Esophagus mucosa (tissue), 1 donor: ENCODE measurements at regions not wholly inside any gene's neighbourhood (a gene's known extent, or its start where the extent isn't known, plus 50 kb on each side); places are given as distances from the start of the nearest gene placed in this dataset.
"Not testable (repeated sequence)": the region's sequence is repeated elsewhere in the genome, so short reads cannot be mapped to it uniquely, and the experiment has no call there.

Experiments used
- ATAC-seq: fragments of 200-7000 bp; cut with Tn5 transposase; one replicate; pipeline ENCODE4 v1.9.1; 2020
- donor health status: DM: yes; HTN: yes; CAD: no.

DNA sequence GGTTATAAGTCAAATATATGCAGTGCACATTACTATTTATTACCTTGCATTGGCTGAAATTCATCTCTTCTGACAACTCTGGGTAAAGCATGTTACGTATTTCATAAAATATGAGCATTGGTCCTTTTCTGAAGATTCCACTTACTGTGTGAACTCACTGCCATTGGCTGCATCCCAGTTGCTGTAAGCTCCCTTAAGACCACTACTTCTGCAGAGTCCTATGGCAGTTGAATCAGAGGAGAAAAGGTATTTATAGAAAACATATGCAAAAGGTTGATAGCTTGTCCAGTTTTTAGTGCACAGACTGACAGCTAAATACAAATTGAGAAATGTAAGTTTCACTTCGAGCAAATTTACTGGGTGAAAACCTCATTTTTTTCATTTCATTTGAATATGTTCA is 394.6 kb upstream of the ARRDC3 start:
- no peak for ATAC-seq

DNA sequence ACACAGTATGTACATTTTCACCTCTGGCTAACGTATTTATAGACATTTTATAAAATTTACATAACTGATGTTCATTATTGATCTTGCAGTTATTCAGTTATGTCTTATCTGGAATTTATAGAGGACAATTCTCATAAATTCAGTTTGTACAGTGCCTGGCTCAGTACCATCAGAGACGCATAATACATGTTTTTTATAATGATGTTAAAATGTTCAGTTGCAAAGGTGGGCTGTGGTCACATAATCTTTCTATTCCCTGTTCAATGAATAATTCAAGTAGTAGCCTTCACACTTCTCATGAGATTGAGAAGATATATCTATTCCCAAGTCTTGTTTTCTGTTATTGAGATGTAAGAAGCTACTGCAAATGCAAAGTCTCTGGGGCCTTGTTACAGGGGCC is 393.1 kb upstream of the ARRDC3 start:
- no peak for ATAC-seq

DNA sequence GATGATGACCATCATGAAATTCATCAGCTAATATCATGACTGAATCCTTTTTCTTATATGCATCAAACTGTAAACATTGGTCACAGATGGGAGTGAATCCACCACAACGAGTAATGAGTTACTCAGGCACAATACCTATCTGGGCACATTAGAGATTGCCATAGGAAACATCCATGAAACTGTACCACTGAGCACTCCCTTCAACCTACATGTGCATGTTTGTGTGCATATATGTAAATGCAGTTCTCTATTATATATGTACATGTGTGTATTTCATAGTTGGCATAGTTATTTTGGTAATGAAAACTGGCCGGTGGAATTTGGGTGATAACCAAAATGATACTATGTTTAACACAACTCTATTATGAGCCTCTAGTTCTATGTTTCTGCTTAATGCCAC is 387.3 kb upstream of the ARRDC3 start:
- no peak for ATAC-seq

DNA sequence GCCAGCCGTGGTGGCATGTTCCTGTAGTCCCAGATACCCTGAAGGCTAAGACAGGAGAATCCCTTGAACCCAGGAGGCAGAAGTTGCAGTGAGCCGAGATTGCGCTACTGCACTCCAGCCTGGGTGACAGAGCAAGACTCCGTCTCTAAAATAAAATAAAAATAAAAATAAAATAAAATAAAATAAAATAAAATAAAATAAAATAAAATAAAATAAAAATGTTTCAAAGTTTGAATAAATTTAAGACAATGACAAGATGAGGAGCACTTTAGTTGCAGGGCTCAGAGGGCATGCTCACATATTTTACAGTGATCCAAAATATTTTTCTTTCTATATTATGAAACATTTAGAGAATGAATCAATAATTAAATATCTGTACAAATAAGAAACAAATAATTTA is 374.3 kb upstream of the ARRDC3 start:
- ATAC-seq, result not testable (repeated sequence)

DNA sequence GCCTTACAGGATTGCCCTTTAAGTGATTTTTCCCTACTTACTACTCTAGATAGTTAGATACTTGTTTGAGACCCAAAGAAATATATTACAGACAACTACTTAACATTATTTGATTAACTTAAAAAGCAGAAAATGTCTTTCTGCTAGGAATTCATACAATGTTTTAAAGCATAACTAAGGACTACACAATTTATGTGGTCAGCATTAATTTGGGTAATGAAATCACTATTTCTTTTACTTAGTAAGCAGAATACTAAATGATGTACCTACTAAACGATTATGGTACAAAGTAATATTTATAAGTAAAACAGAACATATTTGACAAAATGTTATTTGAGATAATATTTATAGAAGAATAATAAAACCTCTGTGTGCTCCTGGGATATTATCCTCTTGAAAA is 371.9 kb upstream of the ARRDC3 start:
- no peak for ATAC-seq

DNA sequence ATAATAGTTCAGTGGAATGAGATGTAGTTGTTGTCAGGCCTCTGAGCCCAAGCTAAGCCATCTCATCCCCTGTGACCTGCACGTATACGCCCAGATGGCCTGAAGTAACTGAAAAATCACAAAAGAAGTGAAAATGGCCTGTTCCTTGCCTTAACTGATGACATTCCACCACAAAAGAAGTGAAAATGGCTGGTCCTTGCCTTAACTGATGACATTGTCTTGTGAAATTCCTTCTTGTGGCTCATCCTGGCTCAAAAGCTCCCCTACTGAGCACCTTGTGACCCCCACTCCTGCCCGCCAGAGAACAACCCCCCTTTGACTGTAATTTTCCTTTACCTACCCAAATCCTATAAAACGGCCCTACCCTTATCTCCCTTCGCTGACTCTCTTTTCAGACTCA is 361.4 kb upstream of the ARRDC3 start:
- ATAC-seq, result not testable (repeated sequence)

DNA sequence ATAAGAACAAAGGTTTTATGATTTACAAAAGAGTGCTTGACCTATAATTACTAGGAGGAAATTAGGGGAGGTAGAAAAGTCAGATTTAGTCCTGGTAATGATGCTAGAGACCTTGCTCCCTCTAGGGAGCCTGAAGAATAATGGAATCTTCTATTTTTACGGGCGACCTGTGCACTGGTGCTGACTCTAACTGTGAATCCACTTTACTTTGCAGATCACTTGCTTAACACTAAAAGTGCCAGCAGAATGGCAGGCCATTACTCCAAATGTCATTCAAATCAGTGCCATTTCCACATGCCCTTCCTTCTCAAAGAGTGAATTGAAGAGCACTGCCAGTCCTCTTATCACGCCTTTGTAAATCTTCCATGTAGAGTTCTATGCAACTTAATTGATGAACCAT is 359.4 kb upstream of the ARRDC3 start:
- no peak for ATAC-seq

DNA sequence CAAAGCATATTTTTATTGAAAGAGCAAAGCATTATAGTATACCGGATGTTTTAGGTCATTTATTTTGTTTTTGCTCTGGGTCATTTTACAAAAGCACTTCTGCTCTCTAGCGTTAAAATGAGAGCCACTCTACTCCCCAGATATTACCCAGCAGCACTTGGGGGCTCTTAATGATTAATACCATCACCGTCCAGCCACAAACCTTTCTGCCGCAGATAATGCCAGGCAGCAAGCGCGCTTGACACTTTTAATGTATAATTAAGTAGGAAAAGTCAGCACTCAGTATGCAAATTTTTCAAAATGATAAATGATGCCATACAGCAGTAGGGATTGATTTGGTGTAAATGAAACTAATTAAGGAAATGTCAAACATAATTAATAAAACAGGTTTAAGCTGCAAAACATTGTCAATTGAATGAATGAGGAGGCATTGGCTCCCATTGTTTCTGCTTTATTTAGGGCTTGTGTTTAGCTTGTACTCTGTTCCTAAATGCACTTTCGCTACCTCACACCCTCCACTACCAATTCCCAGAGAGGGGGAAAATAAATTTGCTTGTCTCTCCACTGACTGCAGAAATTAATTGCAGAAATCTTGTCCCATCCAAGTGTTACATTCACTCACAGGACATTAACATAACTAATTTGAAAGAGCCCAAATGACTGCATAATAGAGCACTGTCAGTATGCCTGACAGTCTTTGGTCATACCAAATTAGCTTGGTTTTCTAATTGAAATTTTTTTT is 358.8 kb upstream of the ARRDC3 start:
- no peak for ATAC-seq

DNA sequence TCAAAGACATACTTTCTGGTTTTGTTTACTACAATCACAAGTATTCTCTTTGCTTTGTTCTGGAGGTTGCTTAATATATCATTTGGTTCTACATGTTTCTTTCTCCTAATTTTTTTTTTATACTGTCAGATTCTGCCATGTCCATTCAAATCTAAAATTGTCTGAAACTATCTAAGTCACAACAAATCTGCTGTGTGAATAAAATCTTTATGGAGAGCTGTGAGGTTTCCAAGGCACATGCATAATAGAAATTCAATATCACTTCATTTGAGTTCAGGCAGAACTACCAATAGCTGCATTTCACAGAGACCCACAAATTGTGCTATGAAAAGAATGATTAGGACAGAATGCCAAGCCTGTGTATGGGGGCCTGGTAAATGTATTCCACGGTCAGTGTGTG is 346.9 kb upstream of the ARRDC3 start:
- no peak for ATAC-seq

DNA sequence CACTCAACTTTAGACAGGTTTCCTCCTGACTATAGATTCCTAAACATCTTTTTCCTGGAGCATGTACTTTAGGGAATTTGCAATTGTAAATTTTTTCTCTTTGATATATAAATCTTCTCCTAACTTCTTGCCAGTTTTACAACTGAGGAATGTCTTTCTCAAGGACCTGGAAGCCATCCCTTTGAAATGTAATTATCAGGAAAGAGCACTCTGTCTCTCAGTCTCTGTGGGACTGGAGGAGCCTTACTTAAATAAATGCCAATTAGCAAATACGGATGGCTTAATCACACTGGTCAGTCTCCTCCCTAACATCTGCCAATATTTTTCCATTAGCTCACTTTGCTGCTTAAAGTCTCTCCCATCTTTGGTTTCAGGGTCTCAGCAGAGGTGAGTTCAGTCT is 344.3 kb upstream of the ARRDC3 start:
- ATAC-seq, result no peak

DNA sequence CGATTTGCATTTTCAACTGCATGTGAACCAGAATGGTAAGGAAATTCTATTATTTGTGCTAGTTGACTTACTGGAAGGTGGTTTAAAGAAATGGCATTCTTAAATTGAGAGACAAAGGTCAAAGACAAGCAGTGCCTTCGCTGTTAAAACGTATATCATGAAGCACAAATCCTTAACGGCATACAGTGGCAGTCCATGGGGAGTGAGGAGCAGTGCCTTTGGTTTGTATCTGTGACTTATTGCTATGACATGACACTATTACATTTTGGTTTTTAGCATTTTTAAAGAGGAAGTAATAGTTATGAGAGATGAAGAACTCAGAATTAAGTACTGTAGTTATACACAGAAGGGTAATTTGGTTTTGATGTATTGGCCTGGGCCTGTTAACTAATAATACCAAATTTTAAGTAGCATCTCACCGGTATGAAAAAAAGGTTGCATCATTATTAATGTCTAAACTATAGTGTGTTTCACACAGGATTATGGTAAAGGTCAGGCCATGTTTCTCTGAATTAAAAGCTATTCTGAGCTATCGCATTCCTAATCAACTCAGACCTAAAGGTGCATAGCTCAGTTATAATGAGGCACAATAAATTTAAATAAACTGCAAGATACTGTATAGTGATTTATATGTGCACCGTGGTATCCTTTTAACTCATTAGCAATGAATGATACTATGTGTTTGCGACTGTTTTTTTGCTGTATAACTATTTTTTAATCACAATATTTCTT is 339.8 kb upstream of the ARRDC3 start:
- ATAC-seq, result no peak

DNA sequence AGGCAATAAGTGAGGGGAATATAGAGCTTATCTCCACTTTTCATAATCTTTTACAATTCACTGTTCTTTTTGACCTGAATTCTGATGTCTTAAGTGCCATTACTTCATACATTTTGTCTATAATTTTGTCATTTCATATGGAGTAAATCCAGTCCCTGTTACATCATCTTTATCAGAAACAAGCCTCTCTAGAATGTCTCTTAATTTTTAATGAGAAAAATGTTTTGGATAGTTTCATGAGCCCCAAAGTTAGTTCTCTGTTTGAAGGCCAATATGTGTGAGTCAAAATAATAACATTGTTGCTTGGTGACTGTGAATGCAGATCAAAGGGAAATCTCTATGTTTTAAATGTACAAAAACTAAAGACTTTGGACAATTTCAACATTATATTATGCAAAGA is 329.6 kb upstream of the ARRDC3 start:
- no peak for ATAC-seq

DNA sequence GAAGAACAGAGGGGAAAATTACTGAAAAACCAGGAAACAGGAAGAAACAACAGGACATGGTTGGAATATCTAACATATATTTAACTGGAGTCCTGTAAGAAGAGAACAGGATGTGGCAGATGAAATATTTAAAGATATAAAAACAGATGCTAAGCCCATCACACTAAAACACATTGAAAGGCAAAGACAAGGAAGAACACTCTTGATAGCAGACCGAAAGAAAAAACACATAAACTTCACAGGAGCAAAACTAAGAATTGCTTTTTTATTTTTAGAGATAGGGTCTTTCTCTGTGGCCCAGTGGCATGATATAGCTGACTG is 324.4 kb upstream of the ARRDC3 start:
- ATAC-seq, result no peak

DNA sequence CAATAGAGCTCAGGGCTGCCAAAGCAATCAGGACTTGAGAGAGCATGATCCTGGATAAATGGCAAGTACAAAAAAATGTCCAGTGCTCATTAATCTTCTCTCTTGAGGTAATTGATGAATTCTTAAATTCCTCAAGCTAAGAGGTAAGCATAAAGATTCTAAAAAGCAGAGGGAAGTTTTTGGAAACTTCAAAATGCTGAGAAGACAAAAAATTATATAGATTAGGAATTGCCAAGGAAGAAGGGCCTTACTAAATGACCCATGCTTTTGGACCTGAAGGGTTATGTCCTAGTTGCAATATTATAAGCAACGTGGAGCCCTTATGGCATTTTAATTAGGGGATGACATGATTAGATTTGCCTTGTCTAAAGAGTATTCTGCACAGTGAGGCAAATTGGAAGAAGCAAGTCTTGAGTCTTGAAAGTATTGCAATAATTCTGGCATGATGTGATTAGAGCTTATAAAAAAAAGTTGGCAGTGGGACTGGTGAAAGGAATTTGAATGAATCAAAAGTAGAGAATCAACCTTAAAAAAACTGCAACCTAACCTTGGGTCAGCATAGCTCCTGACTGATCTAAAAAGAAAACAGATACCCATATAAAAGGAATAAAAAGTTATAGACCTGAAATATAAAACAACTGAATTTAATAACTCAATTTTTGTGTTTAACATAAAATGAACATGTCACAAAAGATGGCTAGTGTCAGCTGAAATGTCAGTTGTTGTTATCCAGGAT is 323.8 kb upstream of the ARRDC3 start:
- ATAC-seq, result no peak

DNA sequence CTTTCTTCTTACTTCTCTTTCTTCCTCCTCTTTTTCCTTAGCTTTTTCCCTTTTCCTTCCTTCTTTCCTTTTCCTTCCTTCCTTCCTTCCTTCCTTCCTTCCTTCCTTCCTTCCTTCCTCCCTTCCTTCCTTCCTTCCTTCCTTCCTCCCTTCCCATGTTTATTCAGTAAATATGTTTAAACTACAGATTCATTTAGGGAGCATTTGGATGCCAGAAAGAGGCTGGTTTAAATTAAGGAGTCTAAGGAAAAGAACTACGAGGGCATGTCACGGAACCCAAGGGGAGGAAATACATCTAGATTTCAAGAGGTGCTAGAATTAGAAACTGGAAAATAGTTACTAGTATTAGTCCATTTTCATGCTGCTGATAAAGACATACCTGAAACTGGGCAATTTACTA is 320.0 kb upstream of the ARRDC3 start:
- ATAC-seq, result no peak

DNA sequence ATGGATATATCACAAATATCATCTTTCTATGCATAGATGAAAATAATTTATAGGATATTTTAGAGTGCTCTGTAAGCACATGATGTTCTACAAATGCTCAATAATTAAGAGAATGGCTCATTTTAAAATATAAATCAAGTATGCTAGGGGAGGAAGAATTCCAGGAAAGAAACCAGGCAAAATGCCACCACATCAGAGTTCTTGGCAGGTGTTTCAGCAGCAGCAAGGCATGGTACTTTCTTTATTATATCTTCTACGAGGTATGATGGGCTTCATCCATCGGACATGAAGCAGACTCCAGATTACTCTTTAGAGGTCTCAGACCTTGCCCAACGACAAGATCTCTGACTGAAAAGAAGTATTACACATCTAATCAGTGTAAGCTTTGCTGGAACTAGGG is 316.3 kb upstream of the ARRDC3 start:
- ATAC-seq, result no peak

DNA sequence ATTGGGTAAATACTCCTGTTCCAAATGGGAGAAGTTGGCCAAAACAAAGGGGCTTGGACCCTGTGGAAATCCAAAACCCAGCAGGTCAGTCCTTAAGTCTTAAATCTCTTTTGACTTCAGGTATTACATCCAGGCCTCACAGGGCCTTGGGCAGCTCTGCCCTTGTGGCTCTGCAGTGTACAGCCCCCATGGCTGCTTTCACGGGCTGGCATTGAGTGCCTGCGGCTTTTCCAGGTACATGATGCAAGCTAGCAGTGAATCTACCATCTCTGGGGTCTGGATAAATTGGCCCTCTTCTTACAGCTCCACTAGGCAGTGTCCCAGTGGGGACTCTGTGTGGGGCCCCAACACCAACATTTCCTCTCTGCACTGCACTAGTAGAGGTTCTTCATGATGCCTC is 308.5 kb upstream of the ARRDC3 start:
- ATAC-seq, result no peak

DNA sequence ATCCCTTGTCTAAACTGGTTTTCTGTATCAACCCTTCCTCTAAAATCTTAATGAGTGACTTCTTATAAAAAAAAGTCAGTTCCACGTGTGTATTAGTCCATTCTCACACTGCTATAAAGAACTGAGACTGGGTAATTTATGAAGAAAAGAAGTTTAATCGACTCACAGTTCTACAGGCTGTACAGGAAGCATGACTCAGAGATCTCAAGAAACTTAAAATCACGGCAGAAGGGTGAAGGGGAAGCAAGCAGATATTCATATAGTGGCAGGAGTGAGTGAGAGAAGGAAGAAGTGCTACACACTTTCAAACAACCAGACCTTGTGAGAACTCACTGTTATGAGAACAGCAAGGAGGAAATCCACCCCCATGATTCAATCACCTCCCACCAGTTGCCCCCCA is 307.8 kb upstream of the ARRDC3 start:
- no peak for ATAC-seq

DNA sequence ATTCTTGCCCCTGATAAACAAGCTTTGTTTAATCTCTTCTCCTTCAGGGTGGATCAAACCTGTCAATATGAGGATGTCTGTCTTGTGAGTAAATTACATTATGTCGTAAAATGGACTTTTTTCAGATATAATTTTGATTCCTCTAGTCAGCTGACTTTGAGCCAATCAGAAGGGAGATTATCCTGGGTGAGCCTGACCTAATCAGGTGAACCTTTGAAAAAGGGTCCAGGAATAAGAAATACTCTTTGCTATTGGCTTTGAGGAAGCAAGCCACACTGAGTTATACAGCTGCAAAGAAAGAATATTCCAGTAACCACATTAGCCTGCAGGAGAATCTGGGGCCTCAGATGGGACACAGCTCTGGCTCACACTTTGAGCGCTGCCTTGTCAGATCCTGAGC is 304.3 kb upstream of the ARRDC3 start:
- no peak for ATAC-seq

DNA sequence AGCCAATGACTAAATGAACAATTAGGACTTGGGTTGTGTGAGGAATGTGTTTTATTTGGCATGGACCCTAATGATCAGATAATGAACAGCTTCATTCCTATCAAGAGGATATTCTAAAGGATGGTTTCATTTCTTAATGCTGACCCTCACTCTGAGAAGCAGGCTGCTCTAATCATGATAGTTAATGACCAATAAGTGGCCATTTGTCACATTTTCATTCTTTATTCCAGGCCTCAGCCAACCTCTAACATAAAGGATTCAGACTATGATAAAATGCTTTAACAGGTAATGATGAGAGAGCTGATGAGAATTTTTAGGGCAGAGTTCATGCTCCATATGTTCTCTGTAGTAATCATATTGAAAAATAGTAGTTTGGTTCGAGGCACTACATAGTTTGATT is 301.5 kb upstream of the ARRDC3 start:
- no peak for ATAC-seq

DNA sequence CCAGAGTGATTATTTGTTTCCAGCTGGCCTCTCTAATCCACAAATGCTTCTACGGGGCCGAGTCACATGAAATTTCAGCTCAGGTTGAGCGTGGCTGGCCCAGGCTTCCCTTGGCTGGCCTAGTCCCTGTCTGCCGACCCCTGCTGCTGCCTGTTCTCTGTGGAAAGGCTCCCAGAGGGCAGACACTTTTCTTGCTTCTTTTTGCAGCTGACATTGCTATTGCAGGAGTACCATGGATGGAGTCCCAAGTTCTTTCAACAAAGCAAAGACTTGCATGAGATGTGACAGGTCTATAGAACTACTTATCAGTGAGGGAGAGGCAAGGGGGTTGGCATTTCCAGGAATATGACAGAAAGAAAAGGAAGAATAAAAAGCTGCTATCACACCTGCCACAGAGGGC is 287.4 kb upstream of the ARRDC3 start:
- ATAC-seq, result no peak

DNA sequence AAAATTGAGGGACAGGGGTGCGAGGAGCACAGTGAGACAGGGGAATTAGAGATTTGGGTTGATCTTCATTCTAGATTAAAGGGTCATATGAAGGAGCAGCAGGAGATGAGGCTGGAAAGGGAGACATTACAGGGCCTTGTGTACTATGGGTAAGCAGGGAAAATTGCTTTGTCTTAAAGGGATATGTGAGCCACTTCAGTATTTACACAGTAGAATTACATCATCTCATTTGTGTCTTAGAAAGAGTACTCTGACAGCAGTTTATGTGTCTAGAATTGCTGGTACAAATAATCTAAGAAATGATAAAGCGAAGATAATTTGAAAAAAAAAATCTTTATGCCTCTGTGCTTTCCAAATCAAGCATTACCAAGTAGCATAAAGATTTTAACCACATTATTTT is 287.0 kb upstream of the ARRDC3 start:
- no peak for ATAC-seq

DNA sequence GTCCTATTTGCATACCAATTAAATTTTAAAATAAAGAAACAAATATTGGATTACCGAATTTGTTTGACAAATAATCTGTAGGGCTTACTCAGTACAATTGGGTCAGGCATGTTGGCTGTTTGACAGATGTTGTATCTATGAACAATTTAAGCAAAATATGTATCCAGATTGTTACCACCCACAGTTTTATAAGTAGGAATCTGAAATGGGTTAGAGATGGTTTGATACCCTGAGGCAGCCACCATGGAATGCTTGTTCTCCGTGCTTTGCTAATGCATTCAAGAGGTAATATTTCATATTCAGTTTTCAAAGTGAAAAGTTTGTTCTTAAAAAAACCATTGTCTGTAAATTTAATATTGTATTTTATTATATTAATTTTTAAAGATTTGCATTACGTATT is 285.1 kb upstream of the ARRDC3 start:
- no peak for ATAC-seq

DNA sequence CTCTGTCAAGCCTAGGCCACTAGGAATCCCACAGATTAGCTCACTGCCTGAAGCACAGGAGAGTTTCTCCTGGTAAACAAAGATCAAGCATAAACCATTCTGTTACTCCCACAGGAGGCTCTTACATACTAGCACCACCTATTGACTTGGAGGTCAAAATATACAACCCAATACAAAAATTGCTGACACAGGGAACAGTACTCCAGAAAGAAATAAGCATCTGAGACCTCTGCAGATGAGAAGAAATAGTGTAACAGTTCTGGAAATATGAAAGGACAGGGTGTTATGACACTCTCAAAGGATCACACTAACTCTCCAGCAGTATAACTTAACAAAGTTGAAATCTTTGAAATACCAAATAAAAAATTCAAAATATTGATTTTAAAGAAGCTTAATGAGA is 269.6 kb upstream of the ARRDC3 start:
- ATAC-seq, result no peak
